NCI-H2171 (cell line): ENCODE measurements at regions not wholly inside any gene's neighbourhood (a gene's known extent, or its start where the extent isn't known, plus 50 kb on each side); places are given as distances from the start of the nearest gene placed in this dataset.

Source experiments
- DNase-seq: peaks from one replicate; lab custom pipeline; 2025; lab: John Stamatoyannopoulos, UW

DNA sequence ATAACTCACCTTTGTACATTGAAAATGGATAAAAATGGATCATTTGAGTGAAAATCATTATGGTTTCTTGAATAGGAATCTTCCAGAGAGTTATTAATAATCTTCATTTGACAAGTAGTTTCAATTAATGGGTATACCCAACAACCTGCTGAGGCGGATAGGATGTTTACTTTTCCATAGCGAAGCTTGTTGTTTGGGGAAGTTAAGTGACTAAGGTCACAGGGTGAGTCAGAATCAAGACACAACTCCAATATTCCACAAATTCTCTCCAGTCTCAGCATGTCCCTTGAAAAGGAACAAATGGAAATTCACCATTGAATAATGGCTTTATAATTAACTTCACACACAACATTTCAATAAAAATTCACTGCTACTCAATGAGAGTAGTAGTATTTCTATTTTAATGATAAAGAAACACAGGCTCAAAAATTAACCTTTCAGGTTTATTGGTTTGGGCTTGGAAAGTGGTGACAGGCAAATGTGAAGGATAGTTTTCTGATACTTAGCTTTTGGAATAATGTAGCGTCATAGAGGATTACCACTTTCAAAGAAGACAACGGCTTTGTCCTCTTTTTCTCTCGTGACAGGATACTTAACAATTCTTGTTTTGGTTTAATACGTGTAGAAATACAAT is 211.3 kb downstream of the GPD2 start:
- DNase-seq, result no peak

DNA sequence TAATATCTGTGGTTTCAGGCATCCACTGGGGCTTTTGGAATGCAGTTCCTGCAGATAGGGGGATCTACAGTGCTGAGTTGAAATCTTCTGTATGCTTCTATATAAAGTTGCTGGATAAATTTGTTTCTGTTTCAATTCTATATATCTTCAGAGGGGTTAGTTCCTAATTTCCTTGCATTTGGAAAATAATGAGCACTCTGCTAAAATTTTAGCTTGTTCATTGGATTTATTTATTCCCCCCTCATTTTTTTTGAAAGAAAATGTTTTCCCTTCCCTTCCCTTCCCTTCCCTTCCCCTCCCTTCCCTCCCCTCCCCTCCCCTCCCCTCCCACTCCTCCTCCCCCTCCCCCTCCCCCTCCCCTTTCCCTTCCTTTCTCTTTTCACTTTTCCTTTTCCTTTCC is 212.3 kb downstream of the GPD2 start:
- DNase-seq, result no peak

DNA sequence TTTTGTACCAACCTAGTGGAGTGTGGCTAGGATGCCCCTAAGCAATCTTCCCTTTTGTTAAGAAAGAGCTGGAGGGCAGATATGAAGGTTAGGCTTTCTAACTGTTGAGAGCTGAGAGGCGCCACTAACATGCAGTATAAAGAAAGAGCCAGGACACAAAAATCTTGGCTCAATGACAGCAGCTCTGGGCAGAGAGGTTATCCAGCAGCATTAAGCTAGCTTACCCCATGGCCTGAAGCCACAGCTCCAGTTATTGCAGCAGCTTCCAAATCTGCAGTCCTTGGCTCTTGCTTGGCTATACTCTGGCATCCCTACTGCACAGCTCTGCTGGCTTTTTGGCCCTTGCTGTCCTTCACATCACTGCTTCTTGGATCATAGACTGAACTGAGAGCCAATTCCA is 213.4 kb downstream of the GPD2 start:
- no peak for DNase-seq

DNA sequence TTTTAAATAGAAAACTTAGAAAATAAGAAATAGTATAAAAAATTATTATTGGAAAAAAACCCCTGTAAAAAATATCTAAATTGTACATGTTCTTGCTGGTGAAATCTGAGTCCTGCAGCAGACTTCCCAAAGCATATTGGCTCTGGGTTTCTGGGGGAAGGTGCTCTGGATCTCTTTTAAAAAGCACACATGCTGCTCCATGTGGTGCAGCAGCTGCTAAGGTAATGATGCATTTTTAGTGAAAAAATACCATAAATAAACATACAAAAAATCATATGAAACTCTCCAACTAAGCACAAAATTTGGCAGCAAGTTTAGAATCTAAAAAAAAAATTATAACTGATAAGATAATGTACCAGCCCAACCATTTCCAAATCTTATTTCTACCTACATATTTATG is 216.5 kb downstream of the GPD2 start:
- DNase-seq, result peak; percentile 57

DNA sequence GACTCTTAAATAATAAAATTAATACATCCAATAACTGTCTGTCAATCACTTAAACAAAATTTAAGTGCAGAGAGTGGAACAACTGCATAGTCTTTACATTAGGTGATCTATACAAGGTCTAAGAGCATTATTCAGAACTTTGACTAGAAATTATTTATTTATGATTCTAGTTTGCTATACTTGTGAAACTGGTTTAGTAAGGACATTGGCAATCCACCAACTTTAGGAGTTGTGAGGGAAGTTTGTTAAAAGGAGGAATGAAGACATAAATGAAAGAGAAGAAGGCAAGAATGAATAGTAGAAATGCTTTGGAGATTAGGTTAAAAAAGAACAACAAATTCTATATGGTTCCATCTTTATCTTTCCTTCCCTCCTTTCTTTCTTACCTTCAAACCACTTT is 217.5 kb downstream of the GPD2 start:
- DNase-seq, result no peak

DNA sequence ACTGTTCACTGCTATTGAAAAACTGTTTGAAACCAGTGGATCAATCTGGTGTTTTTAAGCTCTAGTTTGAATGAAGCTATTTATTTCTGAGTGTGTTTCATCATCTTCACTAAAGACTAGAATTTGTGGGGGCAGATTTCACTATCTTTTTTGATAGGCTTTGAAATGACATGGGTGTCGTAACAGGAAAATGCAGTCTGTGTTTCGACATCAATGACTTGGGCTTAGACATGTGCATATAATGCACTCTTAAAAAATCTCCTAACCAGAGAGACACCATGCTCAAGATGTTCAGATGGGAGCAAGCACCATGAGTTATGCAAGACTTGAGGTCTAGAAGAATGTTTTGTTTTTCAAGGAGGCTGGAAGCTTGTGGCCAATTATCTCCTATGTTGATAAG is 221.6 kb downstream of the GPD2 start:
- no peak for DNase-seq

DNA sequence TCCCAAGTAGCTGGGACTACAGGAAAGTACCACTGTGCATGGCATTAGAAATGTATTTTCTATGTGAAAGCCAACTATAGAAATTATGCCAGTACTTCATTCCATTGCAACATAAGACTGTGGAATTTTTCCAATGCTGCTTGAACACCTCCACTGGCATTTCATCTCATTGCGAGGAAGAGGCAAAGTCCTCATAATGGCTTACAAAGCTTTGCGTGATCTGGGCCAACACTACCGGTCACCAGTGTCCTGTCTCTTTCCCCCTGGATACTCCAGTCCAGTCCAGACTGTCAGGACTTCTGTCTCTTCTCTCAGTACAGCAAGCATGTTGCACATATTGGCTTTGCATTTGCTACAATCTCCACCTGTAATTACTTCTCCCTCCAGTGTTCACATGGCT is 223.5 kb downstream of the GPD2 start:
- DNase-seq, result no peak

DNA sequence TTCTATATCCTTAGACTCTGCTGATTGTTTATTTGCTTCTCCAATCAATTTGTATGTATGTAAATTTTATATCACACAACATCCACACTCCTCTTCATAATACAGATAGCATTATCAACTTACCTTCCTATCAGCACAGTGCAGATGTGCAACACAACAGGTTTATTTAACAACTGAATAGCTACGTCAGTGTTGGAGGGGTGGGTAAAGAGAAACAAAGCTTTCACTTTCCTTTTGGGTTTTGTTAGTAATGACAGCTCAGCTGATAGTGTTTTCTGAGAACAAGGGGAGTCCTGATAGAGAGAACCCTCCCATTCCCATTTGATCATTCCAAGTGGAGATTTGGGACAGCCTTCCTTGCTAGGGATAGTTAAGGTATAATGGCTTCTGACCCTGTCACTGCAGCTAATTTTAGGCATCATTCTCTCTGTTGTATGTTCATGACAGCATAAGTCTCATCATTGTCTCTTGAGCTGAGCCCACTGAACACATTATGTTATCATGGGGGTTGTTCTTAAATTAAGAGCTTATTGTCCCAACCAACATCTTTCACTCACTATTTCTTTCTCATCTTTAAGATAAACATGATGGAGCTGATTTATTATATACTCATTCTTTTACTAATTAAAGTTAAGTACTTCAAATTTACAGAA is 227.7 kb downstream of the GPD2 start:
- DNase-seq, result no peak

DNA sequence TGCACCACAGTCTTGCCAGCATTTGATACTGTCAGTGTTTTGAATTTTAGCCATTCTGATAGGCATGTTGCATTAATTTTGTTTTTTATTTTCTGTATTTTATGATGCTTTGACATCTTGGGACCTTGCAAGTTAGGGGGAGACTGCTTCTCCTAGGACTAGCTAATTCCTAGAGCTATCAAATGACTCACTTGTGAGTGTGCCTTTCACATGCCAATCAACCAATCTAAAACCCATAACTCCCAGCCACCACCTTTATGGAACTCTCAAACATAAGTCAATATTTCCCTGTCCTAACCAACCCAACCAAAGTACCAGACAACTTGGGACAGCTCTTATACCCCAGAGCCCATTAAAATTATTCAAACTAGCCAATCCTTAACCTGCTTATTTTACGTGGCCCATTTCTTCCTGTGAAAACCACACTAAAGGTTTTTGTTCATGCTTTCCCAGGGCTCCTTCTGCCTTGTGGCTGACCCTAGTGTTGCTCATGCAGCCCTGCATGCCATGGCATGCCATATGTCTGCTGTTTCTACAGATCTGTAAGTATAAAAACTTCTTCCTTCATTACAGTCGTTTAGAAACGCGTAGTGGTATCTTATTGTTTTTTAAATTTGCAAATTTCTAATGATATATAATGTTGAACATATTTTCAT is 230.1 kb downstream of the GPD2 start:
- DNase-seq, result no peak

DNA sequence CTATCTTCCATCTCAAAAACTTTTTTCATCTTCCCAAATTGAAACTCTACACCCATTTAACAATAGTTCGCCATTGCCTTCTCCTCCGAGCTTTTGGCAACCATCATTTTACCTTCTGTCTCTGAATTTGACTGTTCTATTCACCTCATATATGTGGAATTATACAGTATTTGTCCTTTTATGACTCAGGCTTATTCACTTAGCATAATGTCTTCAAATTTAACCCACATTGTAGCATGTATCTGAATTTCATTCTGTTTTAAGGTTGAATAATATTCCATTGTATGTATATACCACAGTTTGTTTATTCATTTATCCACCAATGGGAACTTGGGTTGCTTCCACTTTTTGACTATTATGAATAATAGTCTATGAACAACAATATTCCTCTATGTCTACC is 233.9 kb downstream of the GPD2 start:
- DNase-seq, result no peak

DNA sequence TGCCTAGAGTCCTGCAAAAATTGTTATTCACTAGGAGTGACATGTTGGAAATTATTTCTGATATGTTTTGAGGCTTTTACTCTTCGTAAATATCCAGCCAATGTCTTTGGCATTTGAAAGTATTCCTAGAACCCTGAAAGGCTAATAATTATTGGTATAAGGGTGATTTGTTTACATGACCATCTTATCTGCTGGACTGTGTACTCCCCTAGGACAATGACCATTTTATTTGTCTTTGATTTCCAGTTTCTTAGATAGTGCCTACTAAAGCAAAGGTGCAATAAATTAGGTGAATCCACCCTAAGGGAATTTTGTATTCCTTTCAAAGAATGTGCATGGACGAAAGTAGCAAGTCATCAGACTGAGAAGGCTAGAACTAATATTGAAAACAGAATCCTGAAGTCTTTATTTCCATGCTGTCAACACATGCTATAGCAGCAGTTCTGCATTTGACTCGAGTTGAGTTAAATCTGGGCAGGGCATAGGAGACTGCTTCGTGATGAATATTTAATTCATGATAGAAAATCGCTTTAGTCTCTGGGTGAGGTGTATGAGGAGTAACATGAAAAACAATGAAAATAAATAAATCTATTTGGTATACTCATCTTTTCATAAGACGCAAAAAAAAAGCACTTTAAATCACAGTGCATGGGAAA is 235.7 kb downstream of the GPD2 start:
- no peak for DNase-seq

DNA sequence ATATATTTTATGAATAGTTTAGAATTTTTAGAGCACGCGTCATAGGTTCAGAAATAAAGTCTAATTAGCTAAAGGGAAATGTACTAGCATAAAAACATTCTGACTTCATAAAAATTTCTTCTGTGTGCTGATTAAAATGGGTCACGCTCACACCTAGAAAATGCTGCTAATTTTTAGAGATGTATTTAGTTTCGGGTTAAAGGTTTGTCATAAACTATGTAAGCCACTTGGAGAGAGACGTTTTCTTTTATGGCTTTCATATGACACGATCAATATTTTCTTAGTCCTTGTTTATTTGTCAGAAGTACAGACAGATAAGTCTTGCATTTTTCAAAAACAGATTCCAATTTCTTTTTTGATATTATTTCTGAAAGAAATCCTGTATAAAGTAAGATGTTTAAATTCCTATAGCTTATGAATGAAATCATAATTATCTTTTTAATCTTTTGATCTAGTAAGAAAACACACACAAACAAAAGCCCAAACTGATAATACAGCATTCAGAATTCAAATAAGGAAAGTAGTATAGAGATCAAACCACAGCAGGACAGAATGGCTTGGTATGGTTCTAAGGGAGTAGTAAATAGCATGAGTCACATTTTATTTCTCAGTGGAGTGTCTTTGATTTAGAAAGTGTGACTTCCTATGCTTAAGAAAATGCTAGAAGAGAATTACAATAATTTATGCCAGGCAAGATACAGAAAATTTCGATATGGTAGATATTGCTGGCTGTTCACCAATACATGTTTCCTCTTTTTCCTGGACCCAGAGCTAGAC is 236.6 kb downstream of the GPD2 start:
- DNase-seq, result no peak

DNA sequence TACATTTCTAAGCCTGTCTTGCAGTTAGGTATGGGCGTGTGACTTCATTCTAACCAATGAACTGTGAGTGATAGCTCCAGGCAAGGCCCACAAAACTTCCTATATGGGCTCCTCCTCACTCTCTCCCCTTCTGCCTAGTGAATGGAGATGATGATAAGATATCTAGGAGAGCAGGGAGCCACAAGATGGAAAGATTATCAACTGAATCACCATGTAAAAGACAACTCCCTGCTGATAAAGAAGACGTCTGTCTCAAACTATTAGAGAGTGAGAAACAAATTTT is 237.1 kb downstream of the GPD2 start:
- no peak for DNase-seq

DNA sequence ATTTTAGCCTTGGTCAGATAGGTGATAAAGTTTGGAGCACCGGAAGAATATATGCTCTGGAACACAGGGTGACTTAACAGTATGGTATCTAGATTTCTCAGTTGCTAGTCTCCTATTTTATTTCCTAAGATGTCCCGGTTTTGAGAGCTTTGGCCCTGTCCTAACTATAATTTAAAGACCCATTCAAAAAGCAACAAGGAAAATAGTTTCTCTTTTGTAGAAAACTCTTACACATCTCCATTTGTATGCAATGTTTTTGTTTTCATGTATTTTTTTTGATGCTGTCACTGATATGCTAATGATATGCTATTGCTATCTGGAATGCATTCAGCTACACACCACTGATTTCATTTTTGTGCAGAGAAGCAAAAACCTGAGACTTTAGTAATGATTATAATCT is 237.8 kb downstream of the GPD2 start:
- DNase-seq, result no peak

DNA sequence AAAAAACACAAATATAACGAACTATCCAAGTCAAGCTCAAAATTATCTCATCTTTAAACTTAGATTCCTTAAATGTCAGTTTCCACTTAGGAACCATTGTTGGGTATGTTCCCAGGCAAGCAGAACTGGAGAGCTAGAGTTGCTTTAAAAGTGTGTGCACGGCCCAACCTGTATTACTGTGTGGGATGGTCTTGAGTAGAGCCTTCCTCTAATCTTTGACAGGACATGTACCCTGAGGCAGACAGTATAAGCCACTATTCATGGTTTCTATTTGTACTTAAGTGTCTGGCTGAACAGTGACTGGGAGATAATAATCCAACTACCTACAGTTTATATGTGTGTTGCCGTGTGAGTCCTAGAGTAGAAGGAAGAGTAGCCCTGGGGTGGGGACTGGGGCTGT is 239.7 kb downstream of the GPD2 start:
- no peak for DNase-seq

DNA sequence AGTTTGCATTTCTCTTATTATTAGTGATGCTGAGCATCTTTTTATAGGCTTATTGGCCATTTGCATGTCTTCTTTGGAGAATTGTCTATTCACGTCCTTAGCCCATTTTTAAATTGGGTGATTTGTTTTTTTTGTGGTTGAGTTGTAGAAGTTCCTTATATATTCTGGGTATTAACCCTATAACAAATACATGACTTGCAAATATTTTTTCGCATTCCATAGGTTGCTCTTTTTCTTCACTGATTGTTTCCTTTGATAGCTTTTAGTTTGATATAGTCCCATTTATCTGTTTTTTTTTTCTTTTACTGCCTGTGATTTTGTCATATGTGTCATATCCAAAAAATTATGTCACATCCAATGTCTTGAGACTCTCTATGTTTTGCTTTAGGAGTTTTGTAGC is 243.6 kb downstream of the GPD2 start:
- DNase-seq, result no peak

DNA sequence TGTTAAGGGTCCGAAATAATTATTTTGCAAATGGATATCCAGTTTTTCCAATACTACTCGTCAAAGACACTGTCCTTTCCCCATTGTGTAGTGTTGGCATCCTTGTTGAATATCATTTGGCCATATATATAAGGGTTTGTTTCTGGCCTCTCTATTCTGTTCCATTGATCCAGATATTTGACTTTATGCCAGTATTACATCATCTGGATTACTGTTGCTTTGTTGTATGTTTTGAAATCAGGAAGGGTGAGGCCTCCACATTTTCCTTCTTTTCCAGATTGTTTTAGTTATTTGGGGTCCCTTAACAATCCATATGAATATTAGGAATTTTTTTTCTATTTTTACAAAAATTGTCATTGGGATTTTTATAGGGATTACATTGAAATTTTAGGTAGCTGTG is 244.1 kb downstream of the GPD2 start:
- DNase-seq, result no peak

DNA sequence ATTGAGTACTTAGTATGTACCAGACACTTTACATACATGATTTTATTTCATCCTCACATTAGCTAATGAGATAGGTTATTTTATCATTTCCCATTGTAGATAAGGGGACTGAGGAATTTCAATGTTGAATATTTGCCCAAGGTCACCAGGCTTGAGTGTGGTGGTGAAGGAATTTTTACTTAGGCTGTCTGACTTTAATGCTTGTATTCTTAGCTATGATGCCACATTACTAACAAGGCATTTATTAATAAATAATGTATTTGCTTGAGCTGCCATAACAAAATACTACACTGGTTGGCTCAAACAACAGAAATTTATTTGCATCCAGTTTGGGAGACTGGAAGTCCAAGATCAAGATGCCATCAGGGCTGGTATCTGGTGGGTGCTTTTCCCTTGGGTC is 250.9 kb downstream of the GPD2 start:
- DNase-seq, result no peak

DNA sequence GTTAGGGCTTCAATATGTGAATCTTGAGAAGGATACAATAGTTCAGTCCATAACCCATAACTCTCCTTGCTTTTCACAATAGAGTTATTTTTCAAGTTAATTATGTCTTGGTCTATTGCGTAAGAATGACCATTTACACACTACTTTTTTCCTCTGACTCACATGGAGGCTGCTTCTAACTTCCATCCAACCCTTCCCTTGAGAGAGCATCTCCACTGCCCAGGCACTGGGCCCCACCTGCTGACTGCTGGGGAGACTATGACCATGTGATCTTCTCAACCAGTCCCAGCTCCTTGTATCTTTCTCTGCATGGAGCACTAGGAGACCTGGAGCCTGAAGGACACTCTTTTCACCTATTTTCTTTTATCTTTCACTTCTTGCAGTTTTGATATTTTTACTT is 251.5 kb downstream of the GPD2 start:
- no peak for DNase-seq

DNA sequence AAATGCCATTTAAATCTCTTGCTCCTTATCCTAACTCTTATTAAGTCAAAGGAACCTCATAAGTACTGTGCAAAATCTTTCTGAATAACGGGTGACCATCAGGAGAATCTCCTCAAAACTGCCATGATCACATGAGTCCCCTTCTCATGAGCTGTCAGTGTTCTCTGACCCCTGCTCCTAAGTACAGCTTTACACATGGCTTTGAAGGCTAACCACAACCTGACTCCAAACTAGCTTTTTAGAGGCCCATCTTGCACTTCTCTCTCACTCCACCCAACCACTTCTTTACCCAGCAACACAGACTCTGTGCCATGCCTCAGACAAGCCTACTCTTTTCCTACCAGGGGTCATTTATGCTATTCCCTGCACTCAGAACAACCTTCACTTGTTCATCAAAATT is 253.8 kb downstream of the GPD2 start:
- DNase-seq, result no peak

DNA sequence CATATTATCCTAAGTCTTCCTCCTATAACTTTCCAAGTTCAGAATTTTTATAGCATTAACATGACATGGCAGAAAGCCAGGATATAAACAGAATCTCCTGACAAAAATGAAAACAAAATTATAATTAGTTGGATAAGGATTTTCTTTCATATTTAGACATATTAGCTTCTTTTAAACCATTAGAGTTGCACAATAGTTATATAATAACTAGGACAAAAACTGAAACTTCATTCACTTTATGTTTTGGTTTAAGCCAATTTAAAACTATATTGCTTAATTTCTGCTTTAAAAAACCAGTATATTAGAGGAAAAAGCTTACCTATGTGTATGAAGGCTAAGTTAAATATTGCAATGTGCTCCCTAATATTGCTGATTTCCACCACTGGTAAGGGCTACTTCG is 254.8 kb downstream of the GPD2 start:
- DNase-seq, result no peak

DNA sequence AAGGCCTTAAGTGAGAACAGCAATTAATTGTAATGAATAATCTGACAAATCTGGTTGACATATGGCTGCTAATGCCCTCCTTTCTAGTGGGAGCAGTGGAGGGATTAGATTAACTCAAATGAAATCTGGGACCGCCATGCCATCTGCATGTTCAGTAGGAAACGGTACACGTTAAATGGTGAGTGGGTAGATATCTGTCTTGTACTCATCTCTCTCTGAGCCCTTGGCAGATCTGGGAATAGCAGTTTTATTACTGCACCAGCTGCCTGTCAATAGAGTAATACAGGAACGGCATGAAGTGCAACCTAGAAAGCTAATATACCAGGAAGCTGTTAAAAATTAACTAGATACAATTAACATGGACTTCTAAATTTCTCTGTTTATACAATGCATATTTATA is 258.8 kb downstream of the GPD2 start:
- peak; percentile 44 for DNase-seq

DNA sequence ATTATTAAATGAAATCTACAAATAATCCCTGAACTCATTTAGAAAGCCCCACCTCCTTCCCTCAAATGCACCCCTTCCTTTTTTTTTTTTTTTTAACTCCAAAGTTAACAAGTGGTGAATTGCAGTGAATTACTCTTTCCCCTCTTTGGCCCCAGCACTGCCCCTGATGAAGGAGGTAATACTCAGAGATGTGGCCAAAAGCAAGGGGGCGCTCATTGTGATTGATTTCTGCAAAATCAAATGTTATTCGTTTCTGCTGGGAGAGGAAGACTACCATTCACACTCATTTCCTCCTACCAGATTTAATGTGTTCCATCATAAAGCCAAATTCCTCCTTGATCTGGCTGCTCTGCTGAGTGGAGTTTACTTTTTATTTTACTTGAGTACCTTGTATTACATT is 259.4 kb downstream of the GPD2 start:
- DNase-seq, result no peak
